NCI-H345 treated with DMSO at 0.1 percent for 48 hours (cell line): ENCODE measurements at regions not wholly inside any gene's neighbourhood (a gene's known extent, or its start where the extent isn't known, plus 50 kb on each side); places are given as distances from the start of the nearest gene placed in this dataset.
A peak's percentile ranks its signal among the peaks of the same experiment; 100 is the strongest.

Experiments
- DNase-seq: peaks from one replicate; lab custom pipeline; 2025; ENCODE audit not compliant: unreplicated experiment; lab: John Stamatoyannopoulos, UW

- DNase-seq, result no peak
Observed at GRCh38 chr6:98669371-98669770, 165.0 kb upstream of the POU3F2 start.

GRCh38 chr6:98670045-98670746 lies 164.2 kb upstream of the POU3F2 start:
- DNase-seq, result no peak

GRCh38 chr6:98672681-98673475 lies 161.5 kb upstream of the POU3F2 start:
- DNase-seq, result no peak

- DNase-seq, result no peak
Observed at GRCh38 chr6:98678481-98678880, 155.9 kb upstream of the POU3F2 start.

- DNase-seq, result no peak
Observed at GRCh38 chr6:98686008-98686601, 148.3 kb upstream of the POU3F2 start.

- DNase-seq, result no peak
Observed at GRCh38 chr6:98687752-98688151, 146.6 kb upstream of the POU3F2 start.

- DNase-seq, result no peak
Observed at GRCh38 chr6:98695091-98695801, 139.1 kb upstream of the POU3F2 start.

GRCh38 chr6:98711380-98711779 lies 123.0 kb upstream of the POU3F2 start:
- no peak for DNase-seq

- DNase-seq, result peak; percentile 91
Observed at GRCh38 chr6:98716341-98716740, 118.0 kb upstream of the POU3F2 start.

GRCh38 chr6:98717322-98717877 lies 117.0 kb upstream of the POU3F2 start:
- DNase-seq, result no peak

- DNase-seq, result no peak
Observed at GRCh38 chr6:98717988-98718387, 116.4 kb upstream of the POU3F2 start.

- DNase-seq, result no peak
Observed at GRCh38 chr6:98724537-98724936, 109.8 kb upstream of the POU3F2 start.

GRCh38 chr6:98747273-98747672 lies 87.1 kb upstream of the POU3F2 start:
- no peak for DNase-seq

- no peak for DNase-seq
Observed at GRCh38 chr6:98747960-98748359, 86.4 kb upstream of the POU3F2 start.

- DNase-seq, result no peak
Observed at GRCh38 chr6:98759459-98759858, 74.9 kb upstream of the POU3F2 start.

GRCh38 chr6:98764373-98764911 lies 69.9 kb upstream of the POU3F2 start:
- DNase-seq, result no peak

- no peak for DNase-seq
Observed at GRCh38 chr6:98769546-98769945, 64.8 kb upstream of the POU3F2 start.

- DNase-seq, result no peak
Observed at GRCh38 chr6:98775205-98775604, 59.2 kb upstream of the POU3F2 start.

GRCh38 chr6:98777762-98778161 lies 56.6 kb upstream of the POU3F2 start:
- DNase-seq, result no peak

GRCh38 chr6:98779618-98780017 lies 54.8 kb upstream of the POU3F2 start:
- no peak for DNase-seq

- no peak for DNase-seq
Observed at GRCh38 chr6:98782772-98783171, 51.6 kb upstream of the POU3F2 start.
